GM12878 (cell line): ENCODE measurements at regions not wholly inside any gene's neighbourhood (a gene's known extent, or its start where the extent isn't known, plus 50 kb on each side); places are given as distances from the start of the nearest gene placed in this dataset.

Experiments
- ATAC-seq: fragments of 200-7000 bp; cut with Tn5 transposase; 3 replicates; pipeline ENCODE4 v1.9.1; 2020; ENCODE audit warnings: mild to moderate bottlenecking, moderate library complexity
- BruUV-seq: library from RNA; stranded (reverse); fragments of 400-500 nt; replicated peaks from 2 replicates; lab custom pipeline; 2021; lab: Mats Ljungman, UMichigan
- CTCF ChIA-PET: fragments of 300-600 bp; sonication (Branson Sonifier 250); formaldehyde crosslinking; extraction: SDS; loops from one replicate; lab custom pipeline; 2021; ENCODE audit warnings: inconsistent platforms; lab: Yijun Ruan, JAX
- POLR2A ChIA-PET: fragments of 350-600 bp; formaldehyde crosslinking; extraction: SDS; loops from one replicate; lab custom pipeline; 2021; ENCODE audit warnings: inconsistent platforms; lab: Charles Lee
- RAD21 ChIA-PET: fragments of 300-600 bp; sonication (Branson Sonifier 250); formaldehyde crosslinking; loops from one replicate; lab custom pipeline; 2023; ENCODE audit warnings: antibody characterized with exemption; ENCODE audit not compliant: unreplicated experiment; lab: Charles Lee
- SMC1A ChIA-PET: fragments of 300-600 bp; sonication (Branson Sonifier 250); formaldehyde crosslinking; loops from one replicate; lab custom pipeline; 2023; ENCODE audit not compliant: unreplicated experiment, uncharacterized antibody; lab: Charles Lee
- DNase-seq: peaks from one replicate; pipeline ENCODE4 v3.0.0-alpha.2; 2011; ENCODE audit warnings: low read depth, low spot score
- FAIRE-seq: peaks from 3 replicates; lab custom pipeline; 2011; peaks lifted over from hg19 to GRCh38; lab: Jason Lieb, UNC
- H2AFZ ChIP-seq: 2 replicates; pipeline ENCODE4 v1.6.0; 2011; ENCODE audit warnings: low read depth, low read length, control low read depth; ENCODE audit not compliant: control insufficient read depth
- H3K27ac ChIP-seq: 2 replicates; pipeline ENCODE4 v1.5.1; 2011; ENCODE audit warnings: control low read depth; ENCODE audit not compliant: control insufficient read depth, insufficient read depth
- H3K27me3 ChIP-seq, 2 experiments: replicated peaks in 1 of 2; 2 replicates each; pipeline versions ENCODE4 v1.6.0 to v1.6.1; 2011; ENCODE audit warnings: low read length in 1 of 2; ENCODE audit not compliant: control insufficient read depth in 2 of 2, insufficient read depth in 2 of 2
- H3K36me3 ChIP-seq, 2 experiments: 2 replicates each; pipeline ENCODE4 v1.5.1; 2011; ENCODE audit warnings: low read length in 1 of 2; ENCODE audit not compliant: control insufficient read depth in 2 of 2, insufficient read depth in 2 of 2
- H3K4me1 ChIP-seq: 2 replicates; pipeline ENCODE4 v1.6.1; 2011; ENCODE audit warnings: mild to moderate bottlenecking, low read length, moderate library complexity, mixed read lengths; ENCODE audit not compliant: control insufficient read depth, insufficient read depth
- H3K4me2 ChIP-seq: 2 replicates; pipeline ENCODE4 v1.6.0; 2011; ENCODE audit warnings: control low read depth; ENCODE audit not compliant: control insufficient read depth, insufficient read depth
- H3K4me3 ChIP-seq: fragments of 200-600 bp; sonication (generic); 2 replicates; pipeline ENCODE4 v1.5.1; 2016
- H3K79me2 ChIP-seq: 2 replicates; pipeline ENCODE4 v1.6.0; 2011; ENCODE audit warnings: low read length; ENCODE audit not compliant: control insufficient read depth, insufficient read depth
- H3K9ac ChIP-seq: 2 replicates; pipeline ENCODE4 v1.8.0; 2011; ENCODE audit warnings: low read length, control low read depth, mixed read lengths; ENCODE audit not compliant: control insufficient read depth, insufficient read depth
- H3K9me3 ChIP-seq: replicated peaks from 3 replicates; pipeline ENCODE4 v1.5.1; 2011; ENCODE audit warnings: mild to moderate bottlenecking, low read length; ENCODE audit not compliant: control insufficient read depth, insufficient read depth
- H4K20me1 ChIP-seq: 2 replicates; pipeline ENCODE4 v1.6.0; 2011; ENCODE audit not compliant: control insufficient read depth, insufficient read depth
- BHLHE40 ChIP-seq, 2 experiments: fragments of 450-650 bp in 1 of 2; IDR thresholded peaks; 2 replicates each; pipeline ENCODE4 v1.6.1; 2011 to 2017; ENCODE audit warnings: low read depth in 2 of 2, borderline replicate concordance in 1 of 2, improper control_type of control experiment in 1 of 2, low read length in 1 of 2, mild to moderate bottlenecking in 1 of 2
- CREM ChIP-seq: IDR thresholded peaks from 2 replicates; pipeline ENCODE4 v1.6.1; 2014; ENCODE audit warnings: antibody characterized with exemption, low read depth
- IKZF2 ChIP-seq, 2 experiments: fragments of 450-650 bp; IDR thresholded peaks; 2 replicates each; pipeline ENCODE4 v1.6.1; 2017; ENCODE audit warnings: mild to moderate bottlenecking in 2 of 2, moderate library complexity in 2 of 2
- KDM1A ChIP-seq: fragments of 200-600 bp; sonication (generic); IDR thresholded peaks from 2 replicates; pipeline ENCODE4 v1.6.1; 2016; ENCODE audit warnings: borderline replicate concordance
- POLR2A ChIP-seq: IDR thresholded peaks from 2 replicates; pipeline ENCODE4 v1.6.1; 2011; ENCODE audit warnings: low read depth, mild to moderate bottlenecking, low read length
- POU2F2 ChIP-seq: IDR thresholded peaks from 3 replicates; pipeline ENCODE4 v1.6.1; 2011; ENCODE audit warnings: low read depth, mild to moderate bottlenecking, low read length, borderline replicate concordance
- WGBS: methylation state at CpG from one replicate; pipeline ENCODE4 v1.1.6; 2016; ENCODE audit warnings: low lambda C conversion rate; ENCODE audit not compliant: insufficient replicate concordance, insufficient coverage; ENCODE audit errors: missing lambda C conversion rate; 5-methylcytosine and 5-hydroxymethylcytosine counted together
- in situ Hi-C: fragments of 300-500 bp; cut with MboI; formaldehyde crosslinking; loops from 9 replicates; pipeline ENCODE4 v1.14.3; 2018; ENCODE audit warnings: mixed read lengths
- intact Hi-C: fragments of 100-400 bp; cut with micrococcal nuclease; formaldehyde crosslinking; loops from one replicate; pipeline ENCODE4 v1.14.2; 2022; ENCODE audit not compliant: unreplicated experiment
- TF ChIP-seq, protein P1 (sequence below): IDR thresholded peaks from 2 replicates; pipeline ENCODE4 v1.6.1; 2012; ENCODE audit warnings: improper control_type of control experiment, low read depth, low read length; ENCODE audit not compliant: insufficient replicate concordance

DNA sequence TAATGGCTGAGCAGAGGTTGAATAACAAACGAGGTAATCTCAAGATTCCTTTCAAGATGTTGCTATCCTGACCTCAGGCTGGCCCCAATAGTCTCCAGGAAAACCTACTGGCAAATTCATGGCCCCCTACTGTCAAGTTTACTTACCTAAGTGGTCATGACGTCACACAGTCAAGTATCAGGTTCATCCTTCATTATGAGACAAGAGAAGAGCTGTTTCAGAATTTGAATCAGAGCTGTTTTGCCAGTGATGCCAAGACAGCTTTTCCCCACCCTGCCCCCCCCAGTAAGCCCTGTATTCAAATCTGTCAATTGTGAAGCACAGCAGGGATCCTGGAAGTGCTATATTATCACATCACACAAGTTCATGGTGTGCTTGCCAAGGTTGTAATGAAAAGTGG is 509.6 kb downstream of the NOVA1 start:
- ChIA-PET POLR2A (no interaction called here), RAD21 (no interaction called here)
- DNase-seq = no peak
- WGBS = 0% methylated on average over 2 of the region's 2 CpGs
- TF ChIP-seq POU2F2 (no peak), IKZF2 (IDR thresholded peaks at IDR 0.05) (no peak), POLR2A (no peak), BHLHE40 (IDR thresholded peaks at IDR 0.05; ENCODE audit: borderline replicate concordance in 1 of 2, low read depth in 2 of 2, low read length in 1 of 2) (no peak), KDM1A (no peak), CREM (no peak)
- TF ChIP-seq, protein P1, sequence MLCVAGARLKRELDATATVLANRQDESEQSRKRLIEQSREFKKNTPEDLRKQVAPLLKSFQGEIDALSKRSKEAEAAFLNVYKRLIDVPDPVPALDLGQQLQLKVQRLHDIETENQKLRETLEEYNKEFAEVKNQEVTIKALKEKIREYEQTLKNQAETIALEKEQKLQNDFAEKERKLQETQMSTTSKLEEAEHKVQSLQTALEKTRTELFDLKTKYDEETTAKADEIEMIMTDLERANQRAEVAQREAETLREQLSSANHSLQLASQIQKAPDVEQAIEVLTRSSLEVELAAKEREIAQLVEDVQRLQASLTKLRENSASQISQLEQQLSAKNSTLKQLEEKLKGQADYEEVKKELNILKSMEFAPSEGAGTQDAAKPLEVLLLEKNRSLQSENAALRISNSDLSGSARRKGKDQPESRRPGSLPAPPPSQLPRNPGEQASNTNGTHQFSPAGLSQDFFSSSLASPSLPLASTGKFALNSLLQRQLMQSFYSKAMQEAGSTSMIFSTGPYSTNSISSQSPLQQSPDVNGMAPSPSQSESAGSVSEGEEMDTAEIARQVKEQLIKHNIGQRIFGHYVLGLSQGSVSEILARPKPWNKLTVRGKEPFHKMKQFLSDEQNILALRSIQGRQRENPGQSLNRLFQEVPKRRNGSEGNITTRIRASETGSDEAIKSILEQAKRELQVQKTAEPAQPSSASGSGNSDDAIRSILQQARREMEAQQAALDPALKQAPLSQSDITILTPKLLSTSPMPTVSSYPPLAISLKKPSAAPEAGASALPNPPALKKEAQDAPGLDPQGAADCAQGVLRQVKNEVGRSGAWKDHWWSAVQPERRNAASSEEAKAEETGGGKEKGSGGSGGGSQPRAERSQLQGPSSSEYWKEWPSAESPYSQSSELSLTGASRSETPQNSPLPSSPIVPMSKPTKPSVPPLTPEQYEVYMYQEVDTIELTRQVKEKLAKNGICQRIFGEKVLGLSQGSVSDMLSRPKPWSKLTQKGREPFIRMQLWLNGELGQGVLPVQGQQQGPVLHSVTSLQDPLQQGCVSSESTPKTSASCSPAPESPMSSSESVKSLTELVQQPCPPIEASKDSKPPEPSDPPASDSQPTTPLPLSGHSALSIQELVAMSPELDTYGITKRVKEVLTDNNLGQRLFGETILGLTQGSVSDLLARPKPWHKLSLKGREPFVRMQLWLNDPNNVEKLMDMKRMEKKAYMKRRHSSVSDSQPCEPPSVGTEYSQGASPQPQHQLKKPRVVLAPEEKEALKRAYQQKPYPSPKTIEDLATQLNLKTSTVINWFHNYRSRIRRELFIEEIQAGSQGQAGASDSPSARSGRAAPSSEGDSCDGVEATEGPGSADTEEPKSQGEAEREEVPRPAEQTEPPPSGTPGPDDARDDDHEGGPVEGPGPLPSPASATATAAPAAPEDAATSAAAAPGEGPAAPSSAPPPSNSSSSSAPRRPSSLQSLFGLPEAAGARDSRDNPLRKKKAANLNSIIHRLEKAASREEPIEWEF = no peak
- TF ChIP-seq, all 136 proteins: peak for 0
- ATAC-seq = no peak
- no peak for FAIRE-seq
- H3K27ac ChIP-seq = no peak overlapping the region
- intact Hi-C loops = no loop called here
- no peaks in the 10 kb centered on the region for H3K79me2 ChIP-seq
- ChIA-PET CTCF (no interaction called here), SMC1A (no interaction called here)
- H3K4me1 ChIP-seq = no peaks in the 10 kb centered on the region
- no peak overlapping the region for H3K4me2 ChIP-seq
- no peak overlapping the region for H3K9ac ChIP-seq
- no peaks in the 10 kb centered on the region for H3K9me3 ChIP-seq
- H3K27me3 ChIP-seq = no peaks in the 10 kb centered on the region
- H3K36me3 ChIP-seq = no peaks in the 10 kb centered on the region
- BruUV-seq = no TSS peak
- H4K20me1 ChIP-seq = no peaks in the 10 kb centered on the region
- no peak overlapping the region for H3K4me3 ChIP-seq
- in situ Hi-C loops = no loop called here
- no peak overlapping the region for H2AFZ ChIP-seq
